Upper lobe of left lung (tissue), 6 donors: ENCODE measurements at regions not wholly inside any gene's neighbourhood (a gene's known extent, or its start where the extent isn't known, plus 50 kb on each side); places are given as distances from the start of the nearest gene placed in this dataset.

ENCODE experiments used
- ATAC-seq, 2 donors: fragments of 200-7000 bp; cut with Tn5 transposase; one replicate each; pipeline ENCODE4 v1.9.1; 2022; ENCODE audit warnings: mild to moderate bottlenecking in 2 of 2, moderate library complexity in 2 of 2; ENCODE audit not compliant: low FRiP score in 2 of 2
- DNase-seq, 2 donors: peaks; one replicate each; pipeline ENCODE4 v3.0.0-alpha.2; 2019 to 2020
- H3K27ac ChIP-seq, 4 donors: fragments of 200-600 bp; sonication (generic); one replicate each; pipeline ENCODE4 v1.5.1; 2016 to 2019
- H3K27me3 ChIP-seq, 4 donors: fragments of 200-600 bp; sonication (generic); one replicate each; pipeline ENCODE4 v1.5.1; 2017 to 2019
- H3K36me3 ChIP-seq, 4 donors: fragments of 200-600 bp; sonication (generic); one replicate each; pipeline ENCODE4 v1.5.1; 2016 to 2019
- H3K4me1 ChIP-seq, 4 donors: fragments of 200-600 bp; sonication (generic); one replicate each; pipeline ENCODE4 v1.5.1; 2018 to 2019
- H3K4me3 ChIP-seq, 4 donors: fragments of 200-600 bp; sonication (generic); one replicate each; pipeline ENCODE4 v1.5.1; 2017 to 2019; ENCODE audit warnings: mild to moderate bottlenecking in 2 of 4, moderate library complexity in 1 of 4
- H3K9me3 ChIP-seq, 4 donors: fragments of 200-600 bp; sonication (generic); one replicate each; pipeline ENCODE4 v1.5.1; 2018 to 2019
- EP300 ChIP-seq, 4 donors: sonication (generic); formaldehyde crosslinking; IDR thresholded peaks; one replicate each; pipeline ENCODE4 v1.5.1; 2017; ENCODE audit warnings: antibody characterized with exemption in 4 of 4, control low read depth in 2 of 4
- POLR2A ChIP-seq, 4 donors: fragments of 450-650 bp; IDR thresholded peaks; one replicate each; pipeline ENCODE4 v1.5.1; 2016 to 2017; ENCODE audit warnings: antibody characterized with exemption in 4 of 4, mild to moderate bottlenecking in 2 of 4
- POLR2AphosphoS5 ChIP-seq, 2 donors: sonication (generic); formaldehyde crosslinking; IDR thresholded peaks; one replicate each; pipeline ENCODE4 v1.5.1; 2017; ENCODE audit warnings: antibody characterized with exemption in 2 of 2
- WGBS, 2 donors: methylation state at CpG; one replicate each; pipeline ENCODE4 v1.1.5; 2017 to 2018; 5-methylcytosine and 5-hydroxymethylcytosine counted together
- TF ChIP-seq, protein P1 (sequence below), 6 experiments: fragments of 450-650 bp in 4 of 6; fragments of 200-600 bp in 2 of 6; sonication (generic) in 2 of 6; IDR thresholded peaks; one replicate each; pipeline ENCODE4 v1.5.1; 2016 to 2019; ENCODE audit warnings: antibody characterized with exemption in 6 of 6
- donor health status: DM: no; HTN: no; CAD: no; lungs with moderate emphysema.
- donor health status: DM: no; HTN: yes; CAD: no; lungs with severe emphysema.

- no peak overlapping the region for H3K27ac ChIP-seq
- no peaks in the 10 kb centered on the region for H3K4me1 ChIP-seq
- peaks cover 0 to 4% (median under 1%) of the 10 kb centered on the region in 4 donors for H3K9me3 ChIP-seq
- no peak for TF ChIP-seq POLR2AphosphoS5 (IDR thresholded peaks at IDR 0.05)
- TF ChIP-seq, protein P1, sequence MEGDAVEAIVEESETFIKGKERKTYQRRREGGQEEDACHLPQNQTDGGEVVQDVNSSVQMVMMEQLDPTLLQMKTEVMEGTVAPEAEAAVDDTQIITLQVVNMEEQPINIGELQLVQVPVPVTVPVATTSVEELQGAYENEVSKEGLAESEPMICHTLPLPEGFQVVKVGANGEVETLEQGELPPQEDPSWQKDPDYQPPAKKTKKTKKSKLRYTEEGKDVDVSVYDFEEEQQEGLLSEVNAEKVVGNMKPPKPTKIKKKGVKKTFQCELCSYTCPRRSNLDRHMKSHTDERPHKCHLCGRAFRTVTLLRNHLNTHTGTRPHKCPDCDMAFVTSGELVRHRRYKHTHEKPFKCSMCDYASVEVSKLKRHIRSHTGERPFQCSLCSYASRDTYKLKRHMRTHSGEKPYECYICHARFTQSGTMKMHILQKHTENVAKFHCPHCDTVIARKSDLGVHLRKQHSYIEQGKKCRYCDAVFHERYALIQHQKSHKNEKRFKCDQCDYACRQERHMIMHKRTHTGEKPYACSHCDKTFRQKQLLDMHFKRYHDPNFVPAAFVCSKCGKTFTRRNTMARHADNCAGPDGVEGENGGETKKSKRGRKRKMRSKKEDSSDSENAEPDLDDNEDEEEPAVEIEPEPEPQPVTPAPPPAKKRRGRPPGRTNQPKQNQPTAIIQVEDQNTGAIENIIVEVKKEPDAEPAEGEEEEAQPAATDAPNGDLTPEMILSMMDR (IDR thresholded peaks at IDR 0.05), result no peak
- TF ChIP-seq POLR2A (IDR thresholded peaks at IDR 0.05), result no peak
- TF ChIP-seq EP300 (IDR thresholded peaks at IDR 0.05), result no peak
- 64 to 75% methylated on average over 2 of the region's 2 CpGs for WGBS, 2 donors
- ATAC-seq (no peak), DNase-seq (no peak)
- H3K27me3 ChIP-seq, result no peaks in the 10 kb centered on the region
- H3K4me3 ChIP-seq, result no peak overlapping the region
- no peaks in the 10 kb centered on the region for H3K36me3 ChIP-seq
Observed at GRCh38 chr12:126989532-126989931, 1277.4 kb upstream of the TMEM132C start.

DNA sequence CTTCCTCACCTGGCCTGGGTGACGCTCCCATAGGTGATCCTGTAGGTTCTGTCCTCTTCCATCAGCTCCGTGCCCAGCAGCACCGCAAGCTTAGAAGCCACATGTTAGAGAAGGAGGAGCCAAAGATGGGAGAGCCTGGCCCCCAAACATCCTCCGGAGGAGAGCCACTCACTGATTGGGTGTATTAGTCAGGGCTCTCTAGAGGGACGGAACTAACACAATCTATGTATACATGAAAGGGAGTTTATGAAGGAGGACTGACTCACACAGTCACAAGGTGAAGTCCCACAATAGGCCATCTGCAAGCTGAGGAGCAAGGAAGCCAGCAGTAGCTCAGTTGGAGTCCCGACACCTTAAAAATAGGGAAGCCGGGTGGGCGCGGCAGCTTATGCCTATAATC, 1273.1 kb upstream of the TMEM132C start:
- DNase-seq, result no peak
- no peak for ATAC-seq
- H3K9me3 ChIP-seq, result no peaks in the 10 kb centered on the region
- no peaks in the 10 kb centered on the region for H3K36me3 ChIP-seq
- no peaks in the 10 kb centered on the region for H3K27me3 ChIP-seq
- H3K4me3 ChIP-seq, result no peak overlapping the region
- TF ChIP-seq POLR2AphosphoS5 (IDR thresholded peaks at IDR 0.05), result no peak
- no peak for TF ChIP-seq POLR2A (IDR thresholded peaks at IDR 0.05)
- TF ChIP-seq, protein P1 (IDR thresholded peaks at IDR 0.05), result no peak
- TF ChIP-seq EP300 (IDR thresholded peaks at IDR 0.05), result no peak
- WGBS, 2 donors, result 89 to 91% methylated on average over 9 of the region's 9 CpGs
- H3K27ac ChIP-seq, result no peak overlapping the region
- H3K4me1 ChIP-seq, result no peaks in the 10 kb centered on the region

DNA sequence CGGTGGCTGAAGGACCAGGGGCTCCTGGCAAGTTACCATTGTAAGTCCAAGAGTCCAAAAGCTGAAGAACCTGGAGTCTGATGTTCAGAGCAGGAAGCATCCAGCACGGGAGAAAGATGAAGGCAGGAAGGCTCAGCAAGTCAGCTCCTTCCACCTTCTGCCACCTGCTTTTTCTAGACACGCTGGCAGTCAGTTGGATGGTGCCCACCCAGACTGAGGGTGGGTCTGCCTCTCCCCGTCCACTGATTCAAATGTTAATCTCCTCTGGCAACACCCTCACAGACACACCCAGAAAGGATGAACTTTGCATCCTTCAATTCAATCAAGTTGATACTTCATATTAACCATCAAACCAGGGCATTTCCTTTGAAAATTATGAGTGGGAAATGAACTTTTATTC, 1272.4 kb upstream of the TMEM132C start:
- TF ChIP-seq POLR2A (IDR thresholded peaks at IDR 0.05) (no peak), POLR2AphosphoS5 (IDR thresholded peaks at IDR 0.05) (no peak), EP300 (IDR thresholded peaks at IDR 0.05) (no peak)
- TF ChIP-seq, protein P1 (IDR thresholded peaks at IDR 0.05), result no peak
- Histone ChIP-seq H3K27me3 (no peaks in the 10 kb centered on the region), H3K36me3 (no peaks in the 10 kb centered on the region), H3K27ac (no peak overlapping the region), H3K4me3 (no peak overlapping the region), H3K9me3 (no peaks in the 10 kb centered on the region), H3K4me1 (no peaks in the 10 kb centered on the region)
- DNase-seq (no peak), ATAC-seq (no peak)
- 72% methylated on average over 4 of the region's 4 CpGs for WGBS, 2 donors

GRCh38 chr12:126998031-126998430, 1268.9 kb upstream of the TMEM132C start:
- Histone ChIP-seq H3K9me3 (no peaks in the 10 kb centered on the region), H3K4me3 (no peak overlapping the region), H3K36me3 (no peaks in the 10 kb centered on the region), H3K27me3 (no peaks in the 10 kb centered on the region), H3K4me1 (no peaks in the 10 kb centered on the region), H3K27ac (no peak overlapping the region)
- TF ChIP-seq, protein P1 (IDR thresholded peaks at IDR 0.05), result no peak
- TF ChIP-seq EP300 (IDR thresholded peaks at IDR 0.05) (no peak), POLR2A (IDR thresholded peaks at IDR 0.05) (no peak), POLR2AphosphoS5 (IDR thresholded peaks at IDR 0.05) (no peak)
- 79 to 95% methylated on average over 4 of the region's 4 CpGs for WGBS, 2 donors
- no peak for DNase-seq
- ATAC-seq, result no peak

- Histone ChIP-seq H3K4me3 (no peak overlapping the region), H3K9me3 (no peaks in the 10 kb centered on the region), H3K27me3 (no peaks in the 10 kb centered on the region), H3K36me3 (no peaks in the 10 kb centered on the region), H3K27ac (no peak overlapping the region), H3K4me1 (no peaks in the 10 kb centered on the region)
- TF ChIP-seq EP300 (IDR thresholded peaks at IDR 0.05) (no peak), POLR2AphosphoS5 (IDR thresholded peaks at IDR 0.05) (no peak), POLR2A (IDR thresholded peaks at IDR 0.05) (no peak)
- TF ChIP-seq, protein P1 (IDR thresholded peaks at IDR 0.05), result no peak
- no peak for DNase-seq
- ATAC-seq, result no peak
- WGBS, 2 donors, result 46 to 51% methylated on average over 9 to 10 of the region's 10 CpGs
Observed at GRCh38 chr12:126998747-126999285, 1268.2 kb upstream of the TMEM132C start.
